ENCODE measurements at regions not wholly inside any gene's neighbourhood (a gene's known extent, or its start where the extent isn't known, plus 50 kb on each side); places are given as distances from the start of the nearest gene placed in this dataset.

GRCh38 chr13:22014469-22014868 lies 343.6 kb downstream of the FGF9 start:
- no peak for DNase-seq

DNA sequence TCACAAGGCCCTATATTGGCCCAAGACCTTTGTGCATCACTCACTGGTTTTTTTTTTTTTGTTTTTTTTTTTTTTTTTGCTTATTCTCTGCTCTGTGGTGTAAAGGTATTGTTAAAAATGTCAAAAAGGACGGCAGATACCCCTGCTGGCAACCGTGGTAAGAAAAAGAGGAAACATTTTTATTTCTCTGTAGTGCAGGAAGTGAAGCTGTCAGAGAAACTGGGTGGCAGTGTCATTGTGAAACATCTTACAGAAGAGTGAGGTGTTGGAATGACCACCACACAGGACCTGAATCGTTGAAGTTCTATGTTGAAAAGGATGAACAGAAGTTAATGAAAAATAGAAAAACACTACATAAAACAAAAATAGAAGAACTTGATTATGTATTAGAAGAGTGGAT lies 346.4 kb downstream of the FGF9 start:
- DNase-seq: no peak

DNA sequence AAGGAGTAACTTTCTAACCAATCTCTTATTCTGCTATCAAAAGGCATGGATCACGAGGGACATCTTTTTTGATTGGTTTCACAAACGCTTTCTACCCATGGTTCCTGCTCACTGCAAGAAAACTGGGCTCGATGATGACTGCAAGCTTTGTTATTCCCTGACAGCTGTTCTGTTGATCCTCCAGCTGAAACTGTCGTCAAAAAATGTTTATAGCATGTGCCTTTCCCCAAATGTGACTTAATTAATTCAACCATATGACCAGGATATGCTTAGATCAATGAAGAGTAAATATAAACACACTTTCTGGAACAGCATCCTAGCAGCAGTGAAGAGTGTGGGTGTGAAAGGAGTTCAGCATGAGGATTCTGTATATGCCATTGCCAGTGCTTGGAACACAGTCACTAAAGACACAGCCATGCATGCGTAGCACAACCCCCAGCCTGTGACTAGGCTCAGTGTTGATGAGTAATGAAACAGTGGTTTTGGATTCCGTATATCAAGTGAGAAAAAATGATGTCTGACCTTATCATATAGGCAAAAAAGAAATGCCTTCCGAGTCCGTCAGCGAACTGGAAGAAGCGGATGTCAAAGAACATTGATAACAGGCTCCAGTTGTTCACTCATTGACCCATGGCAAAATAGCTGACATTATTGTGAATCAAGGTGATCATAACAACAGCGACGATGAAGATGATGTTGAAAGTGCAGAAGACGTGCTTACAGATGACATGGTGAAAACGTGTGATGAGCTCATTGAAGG lies 347.4 kb downstream of the FGF9 start:
- DNase-seq: no peak

DNA sequence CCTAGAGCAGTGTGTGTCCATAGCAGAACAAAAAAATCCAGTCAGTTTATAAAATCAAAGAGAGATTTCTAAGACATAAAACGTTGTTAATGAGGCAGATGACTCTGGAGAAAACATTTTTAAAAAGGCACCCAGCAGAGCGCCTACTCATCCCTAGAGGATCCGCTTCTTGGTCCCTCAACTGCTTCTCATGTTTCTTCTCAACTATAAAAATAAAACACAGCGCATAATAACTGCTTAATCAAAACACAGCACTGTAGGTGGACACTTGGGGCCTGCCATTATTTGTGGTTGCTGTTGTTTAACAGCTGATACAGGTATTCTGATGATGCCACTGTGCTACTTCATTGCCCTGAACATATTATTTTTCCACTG lies 347.9 kb downstream of the FGF9 start:
- no peak for DNase-seq

DNA sequence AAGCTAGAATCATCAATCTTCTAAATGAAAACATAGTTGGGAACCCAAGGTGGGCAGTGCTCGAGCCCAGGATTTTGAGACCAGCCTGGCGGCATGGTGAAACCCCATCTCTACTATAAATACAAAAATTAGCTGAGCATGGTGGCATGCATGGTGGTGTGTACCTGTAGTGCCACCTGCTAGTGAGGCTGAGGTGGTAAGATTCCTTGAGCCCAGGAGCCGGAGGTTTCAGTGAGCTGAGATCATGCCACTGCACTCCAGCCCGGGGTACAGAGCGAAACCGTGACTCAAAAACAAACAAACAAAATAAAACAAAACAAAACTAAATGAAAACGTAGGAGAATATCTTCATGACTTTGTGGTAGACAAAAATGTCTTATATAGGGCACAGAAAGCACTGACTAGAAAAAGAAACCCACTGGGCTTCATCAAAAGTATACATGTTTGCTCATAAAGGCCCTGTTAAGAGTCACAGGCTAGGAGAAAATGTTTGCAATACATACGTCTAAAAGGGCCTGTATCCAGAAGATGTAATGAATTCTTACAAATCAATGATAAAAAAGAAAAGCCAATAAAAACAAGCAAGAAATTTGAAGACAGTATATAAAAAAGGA lies 353.6 kb downstream of the FGF9 start:
- no peak for DNase-seq

DNA sequence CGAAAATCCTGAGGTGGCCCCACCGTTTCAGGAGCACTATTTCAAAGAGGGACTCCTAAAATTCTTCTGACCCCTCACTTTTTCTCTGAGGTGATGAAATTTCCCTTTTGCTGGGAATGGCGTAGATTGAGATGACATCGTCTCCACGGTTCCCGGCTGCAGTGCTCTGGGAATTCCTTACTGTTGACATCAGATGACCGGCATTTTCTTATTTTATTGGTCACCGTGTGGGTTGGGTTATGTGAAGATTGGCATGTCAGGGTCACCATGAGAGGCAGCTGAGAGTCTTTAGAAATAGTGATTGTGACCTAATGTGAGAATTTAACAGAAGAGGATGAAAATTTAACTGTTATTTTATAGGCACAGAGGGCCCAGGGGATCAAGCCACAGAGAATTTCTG lies 356.7 kb downstream of the FGF9 start:
- DNase-seq: no peak

DNA sequence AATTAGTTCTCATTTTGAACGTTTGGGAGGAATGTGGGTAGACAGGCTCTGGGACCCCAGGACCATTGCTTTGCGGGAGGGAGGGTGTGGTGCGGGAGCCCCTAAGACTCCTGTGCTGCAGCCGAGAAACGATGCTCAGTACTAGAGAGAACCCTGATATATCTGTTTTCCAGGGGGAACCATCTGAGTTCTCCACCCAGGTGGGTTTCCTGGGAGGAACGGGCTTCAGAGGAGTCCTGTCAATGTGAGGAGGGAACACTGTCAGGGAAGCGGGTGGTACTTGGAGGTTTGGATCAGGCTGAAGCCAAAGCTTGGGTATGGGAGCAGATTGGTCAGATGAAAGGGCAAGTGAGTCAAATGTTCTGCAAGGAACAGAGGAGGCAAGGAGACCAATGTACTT lies 358.0 kb downstream of the FGF9 start:
- DNase-seq: no peak

GRCh38 chr13:22030321-22030720 lies 359.4 kb downstream of the FGF9 start:
- DNase-seq: no peak

DNA sequence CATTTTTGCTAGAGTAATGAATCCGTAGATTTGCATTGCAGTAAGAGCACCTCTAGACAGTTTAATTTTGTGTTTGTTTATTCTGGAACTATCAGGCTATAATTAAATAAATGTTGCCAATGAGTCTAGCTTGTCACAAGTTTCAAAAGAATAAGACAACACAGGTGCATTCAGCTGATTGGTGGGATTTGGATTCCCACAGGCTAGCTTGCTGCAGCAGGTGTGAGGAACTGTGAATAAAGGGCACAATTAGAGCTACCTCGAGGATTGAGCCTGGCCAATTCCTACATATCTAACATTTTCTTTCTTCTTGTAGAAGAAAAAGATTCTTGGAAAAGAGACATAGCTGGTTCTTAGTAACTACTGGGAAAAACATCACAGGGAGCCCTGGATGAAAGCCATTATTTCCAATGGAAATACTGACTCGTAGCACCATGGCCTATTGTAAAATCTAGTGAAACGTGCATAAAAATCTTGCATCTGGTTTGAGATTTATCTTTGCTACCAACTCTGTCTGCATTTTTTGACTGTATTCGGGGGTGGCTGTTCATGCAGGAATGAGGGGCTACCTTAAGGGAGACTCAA lies 360.9 kb downstream of the FGF9 start:
- DNase-seq: no peak

DNA sequence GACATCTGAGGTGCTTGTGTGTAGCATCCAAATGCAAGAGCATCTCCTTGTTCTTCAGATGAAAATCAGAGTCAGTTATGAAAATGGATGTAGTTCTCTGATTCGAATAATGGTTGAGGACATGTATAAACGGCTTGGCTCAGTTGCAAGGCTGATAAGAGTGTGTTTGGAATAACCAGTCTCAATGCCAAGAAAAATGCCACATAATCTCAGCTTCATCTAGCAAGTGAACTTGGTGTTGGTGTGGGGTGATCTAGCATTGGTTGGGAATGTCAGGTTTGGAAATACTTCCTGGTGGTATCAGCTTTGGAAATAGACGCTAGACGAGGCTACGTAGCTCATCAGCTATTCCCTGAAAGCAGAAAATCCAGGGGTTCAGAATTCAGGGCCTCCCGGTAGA lies 362.0 kb downstream of the FGF9 start:
- no peak for DNase-seq

GRCh38 chr13:22039961-22040360 lies 369.1 kb downstream of the FGF9 start:
- DNase-seq: no peak

DNA sequence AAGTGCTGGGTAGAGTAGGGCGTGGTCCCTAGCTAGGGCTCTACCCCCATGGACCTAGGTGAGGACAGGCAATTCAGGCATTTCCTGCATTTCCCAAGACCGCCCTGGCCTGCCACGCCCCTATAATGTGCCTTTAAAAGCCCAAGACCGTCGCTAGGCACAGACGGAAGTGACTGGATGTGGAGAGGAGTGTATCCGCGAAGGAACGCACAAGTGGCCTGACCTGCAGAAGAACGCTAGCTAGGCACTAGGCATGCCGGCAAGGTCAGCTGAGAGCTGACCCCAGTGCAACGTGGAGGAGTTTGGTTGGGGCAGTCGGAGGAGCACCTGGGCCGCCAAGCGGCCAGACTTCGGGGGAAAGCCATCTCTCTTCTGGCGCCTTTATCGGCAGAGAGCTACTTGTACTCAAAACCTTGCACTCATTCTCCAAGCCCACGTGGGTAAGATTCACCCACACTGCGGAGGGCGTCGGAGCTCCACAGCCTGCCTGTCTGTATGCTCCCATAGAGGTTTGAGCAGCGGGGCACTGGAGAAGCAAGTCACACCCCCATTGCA lies 370.0 kb downstream of the FGF9 start:
- DNase-seq: no peak

DNA sequence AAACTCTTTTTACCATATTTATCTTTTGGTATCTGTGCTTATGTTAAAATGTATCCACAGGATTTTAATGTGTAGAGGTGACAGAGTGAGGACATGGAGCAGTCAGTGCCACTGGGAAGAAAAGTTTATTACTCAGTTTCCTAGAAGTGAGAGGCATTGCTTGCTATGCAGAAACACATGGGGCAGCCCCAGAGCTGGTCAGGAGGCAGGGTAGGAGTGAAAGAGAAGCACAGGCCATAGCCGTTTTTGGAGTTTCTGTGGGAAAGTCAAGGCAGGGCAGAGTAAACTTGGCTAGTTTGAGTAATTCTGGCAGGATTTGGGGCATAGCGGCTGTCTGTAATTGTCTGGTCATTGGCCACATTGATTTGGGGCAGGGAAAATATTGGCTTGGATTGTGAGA lies 370.9 kb downstream of the FGF9 start:
- no peak for DNase-seq

DNA sequence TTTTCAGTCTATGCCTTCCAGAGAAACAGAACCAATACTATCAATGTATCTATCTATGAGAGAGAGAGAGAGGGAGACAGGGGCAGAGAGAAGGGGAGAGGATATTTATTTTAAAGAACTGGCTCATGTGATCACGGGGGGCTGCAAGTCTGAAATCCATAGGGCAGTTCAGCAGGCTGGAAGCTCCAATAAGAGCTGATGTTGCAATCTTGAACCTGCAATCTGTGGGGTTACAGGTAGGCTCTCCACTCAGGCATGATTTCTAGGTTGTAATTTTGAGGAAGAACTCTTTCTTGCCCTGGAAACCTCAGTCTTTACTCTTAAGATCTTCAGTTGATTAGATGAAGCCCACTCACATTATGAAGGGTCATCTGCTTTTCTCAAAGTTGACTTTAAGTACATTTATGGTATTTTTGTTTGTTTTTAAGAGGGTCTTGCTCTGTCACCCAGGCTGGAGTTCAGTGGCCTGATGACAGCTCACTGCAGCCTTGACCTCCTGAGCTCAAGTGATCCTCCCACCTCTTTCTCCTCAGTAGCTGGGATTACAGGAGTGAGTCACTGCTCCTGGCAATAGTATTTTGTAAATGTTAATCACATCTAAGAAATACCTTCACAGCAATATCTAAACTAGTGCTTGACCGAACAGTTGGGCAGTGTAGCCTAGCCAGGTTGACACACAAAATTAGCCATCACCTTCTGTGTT lies 376.4 kb downstream of the FGF9 start:
- DNase-seq: no peak

DNA sequence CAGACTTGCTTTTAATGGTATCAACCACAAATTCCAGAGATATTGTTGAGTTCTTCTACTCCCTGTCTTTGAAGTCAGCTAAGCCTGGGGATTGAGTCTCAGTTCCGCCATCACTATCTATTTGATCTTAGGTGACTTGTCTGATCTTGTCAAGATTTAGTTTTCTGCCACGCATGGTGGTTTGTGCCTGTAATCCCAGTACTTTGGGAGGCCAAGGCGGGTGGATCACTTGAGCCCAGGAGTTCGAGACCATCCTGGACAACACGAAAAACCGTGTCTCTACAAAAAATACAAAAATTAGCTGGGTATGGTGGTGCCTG lies 376.9 kb downstream of the FGF9 start:
- no peak for DNase-seq

DNA sequence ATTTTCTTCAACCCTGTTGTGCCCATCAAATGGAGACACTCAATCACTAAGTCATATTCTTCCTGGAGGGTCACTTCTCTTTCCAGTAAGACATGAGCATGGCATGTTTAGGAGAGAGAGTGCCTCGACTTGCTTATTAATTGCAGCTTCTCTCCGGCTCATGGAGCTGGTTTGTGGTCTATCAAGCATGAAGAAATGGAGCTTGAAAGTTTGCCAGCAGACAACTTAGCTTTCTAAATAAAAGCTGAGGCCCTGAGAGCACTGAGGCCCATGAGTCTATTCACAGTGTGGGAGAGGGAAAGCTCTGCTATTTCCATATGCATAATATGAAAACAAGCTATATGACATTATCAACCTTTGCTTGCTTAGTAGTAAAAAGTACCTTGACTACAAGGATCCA lies 378.5 kb downstream of the FGF9 start:
- no peak for DNase-seq

GRCh38 chr13:22050951-22051563 lies 380.2 kb downstream of the FGF9 start:
- no peak for DNase-seq

DNA sequence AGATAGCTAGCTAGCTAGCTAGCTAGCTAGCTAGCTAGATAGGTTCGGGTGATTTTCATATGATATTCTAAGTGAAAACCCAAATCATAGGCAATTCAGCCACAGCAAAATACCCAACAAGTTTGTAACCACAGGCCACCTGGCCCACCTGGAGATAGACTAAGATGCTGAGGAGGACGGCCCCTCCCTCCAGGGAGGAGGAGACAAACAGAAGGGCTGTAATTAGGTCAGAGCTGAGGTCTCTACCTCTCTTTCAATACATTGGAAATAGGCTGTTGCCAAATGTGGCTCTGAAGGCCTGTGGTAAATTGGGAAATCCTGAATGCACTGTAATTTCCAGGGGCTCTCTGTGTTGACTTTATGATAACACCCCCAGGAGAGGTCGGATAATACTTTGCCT lies 382.2 kb downstream of the FGF9 start:
- DNase-seq: no peak

DNA sequence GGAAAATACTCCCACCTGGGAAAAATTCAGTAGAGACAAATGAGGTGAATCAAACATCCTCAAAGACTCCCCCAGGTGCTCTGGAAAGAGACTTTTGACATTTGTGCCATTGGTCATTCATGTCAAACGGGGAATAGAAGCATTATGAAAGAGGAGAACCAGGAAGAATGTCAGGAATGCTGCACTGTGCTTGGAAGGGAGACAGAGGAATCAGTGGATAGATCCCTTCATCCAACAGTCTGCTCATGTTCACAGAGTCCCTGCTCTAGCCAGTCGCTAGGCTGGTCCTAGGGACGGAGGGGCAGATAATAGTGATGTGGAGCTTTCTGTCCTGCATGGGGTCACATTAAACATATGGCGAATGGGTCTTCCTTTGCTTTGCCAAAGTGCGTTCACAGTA lies 384.4 kb downstream of the FGF9 start:
- DNase-seq: no peak

GRCh38 chr13:22060187-22060586 lies 389.3 kb downstream of the FGF9 start:
- no peak for DNase-seq

- no peak for DNase-seq
Measured at GRCh38 chr13:22061371-22061805, 390.5 kb downstream of the FGF9 start.

DNA sequence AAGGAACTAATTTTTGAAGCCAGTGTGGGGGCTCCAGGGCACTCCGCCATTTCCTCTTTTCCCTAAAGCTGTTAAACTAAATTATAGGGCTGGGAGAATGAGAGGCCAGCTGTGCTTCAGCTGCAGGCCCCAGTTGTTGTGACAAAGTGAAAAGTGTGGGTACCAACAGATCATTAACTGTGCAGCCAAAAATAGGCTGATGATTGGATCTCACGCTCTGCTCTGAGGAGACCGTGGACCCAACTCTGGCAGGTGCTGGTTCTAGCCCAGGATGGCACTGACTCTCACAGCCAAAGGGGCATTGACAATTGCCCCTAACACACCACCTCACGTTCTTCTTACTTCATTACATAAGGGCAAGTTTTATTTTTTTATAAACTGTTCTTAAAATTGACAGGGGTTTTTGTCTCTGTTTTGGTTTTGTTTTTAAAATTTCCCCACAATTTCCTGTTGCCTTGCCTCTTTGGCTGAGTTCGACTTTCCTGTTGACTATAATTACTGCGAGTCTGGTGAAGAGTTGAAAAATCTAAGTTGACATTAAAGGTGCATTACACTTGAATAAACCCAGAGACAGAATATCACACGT lies 391.0 kb downstream of the FGF9 start:
- DNase-seq: no peak

Data from 8988T (cell line).